ENCODE measurements at regions not wholly inside any gene's neighbourhood (a gene's known extent, or its start where the extent isn't known, plus 50 kb on each side); places are given as distances from the start of the nearest gene placed in this dataset.

- H2AFZ ChIP-seq (ENCODE audit: low read depth, low read length) = no peak overlapping the region
- ChIA-PET CTCF (ENCODE audit: low intra/inter-chr PET ratio) (no interaction called here), POLR2A (no interaction called here)
- no peaks in the 10 kb centered on the region for H3K4me1 ChIP-seq (replicated peaks in 1 of 2; ENCODE audit: control insufficient read depth in 2 of 2, insufficient read depth in 2 of 2, low read length in 2 of 2)
- H3K27me3 ChIP-seq (ENCODE audit: control insufficient read depth in 2 of 2, insufficient read depth in 2 of 2, low read length in 2 of 2) = no peaks in the 10 kb centered on the region; a peak in 1 of 5 replicates
- TF ChIP-seq SMARCA5 (IDR thresholded peaks at IDR 0.05) = no peak
- TF ChIP-seq FOS (IDR thresholded peaks at IDR 0.05; ENCODE audit: extremely low read depth, insufficient read length) = no peak
- TF ChIP-seq IFI16 (CRISPR knock-in tag; IDR thresholded peaks at IDR 0.05) = no peak
- TF ChIP-seq NR3C1 (CRISPR knock-in tag; IDR thresholded peaks at IDR 0.05) = no peak
- no peak for TF ChIP-seq SMAD2 (IDR thresholded peaks at IDR 0.05; ENCODE audit: low read depth, low read length)
- H3K9ac ChIP-seq (ENCODE audit: insufficient read depth in 1 of 2, low read depth in 2 of 2, low read length in 2 of 2) = no peak overlapping the region
- no peaks in the 10 kb centered on the region for H3K36me3 ChIP-seq (ENCODE audit: control insufficient read depth, insufficient read depth, low read length)
- WGBS (ENCODE audit: insufficient coverage, low coverage, missing lambda C conversion rate) = 0% methylated on average over 1 of the region's 1 CpG
- DNase-seq (ENCODE audit: extremely low read depth in 1 of 4, low spot score in 3 of 4) (no peak), FAIRE-seq (no peak), ATAC-seq (no peak)
- H3K9me3 ChIP-seq (replicated peaks; ENCODE audit: control insufficient read depth, insufficient read depth, low read depth, low read length) = no peaks in the 10 kb centered on the region
- no peaks in the 10 kb centered on the region for H3K9me1 ChIP-seq (ENCODE audit: control insufficient read depth, insufficient read depth, low read length)
- in situ Hi-C loops (cut with MboI) = no loop called here
- H3K4me3 ChIP-seq = no peak overlapping the region
- H4K20me1 ChIP-seq (replicated peaks; ENCODE audit: control insufficient read depth, insufficient read depth, low read length) = no peaks in the 10 kb centered on the region
- H3K4me2 ChIP-seq (ENCODE audit: insufficient read depth, low read length) = no peak overlapping the region
- no peaks in the 10 kb centered on the region for H3K79me2 ChIP-seq (ENCODE audit: control insufficient read depth, insufficient read depth, low read length)
- H3K27ac ChIP-seq (ENCODE audit: extremely low read depth, low read depth, low read length) = no peak overlapping the region
- intact Hi-C loops (cut with micrococcal nuclease) = no loop called here
- no TSS peak for BruUV-seq (replicated peaks)
These were observed 124.5 kb downstream of the PTCSC3 start for GRCh38 chr14:36052063-36052462.

DNA sequence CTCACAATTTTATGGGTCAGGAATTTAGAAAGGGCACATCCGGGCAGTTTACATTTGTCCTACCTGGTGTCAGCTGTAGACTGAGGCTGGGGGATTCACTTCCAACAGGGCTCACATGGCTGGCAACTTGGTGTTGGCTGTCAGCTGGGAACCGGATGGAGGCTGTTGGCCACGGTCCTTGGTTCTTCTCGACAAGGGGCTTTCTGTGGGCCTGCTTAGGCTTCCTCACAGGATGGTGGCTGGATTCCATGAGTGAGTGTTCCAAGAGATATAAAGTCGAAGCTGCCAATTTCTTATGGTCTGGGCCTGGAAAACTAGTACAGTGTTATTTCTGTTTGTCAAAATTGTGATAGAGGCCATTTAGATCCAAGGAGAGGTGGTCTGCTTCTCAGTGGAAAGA lies 127.9 kb downstream of the PTCSC3 start:
- Histone ChIP-seq H3K9ac (ENCODE audit: insufficient read depth in 1 of 2, low read depth in 2 of 2, low read length in 2 of 2) (no peak overlapping the region), H3K79me2 (ENCODE audit: control insufficient read depth, insufficient read depth, low read length) (no peaks in the 10 kb centered on the region), H3K9me3 (replicated peaks; ENCODE audit: control insufficient read depth, insufficient read depth, low read depth, low read length) (no peaks in the 10 kb centered on the region), H3K36me3 (ENCODE audit: control insufficient read depth, insufficient read depth, low read length) (no peaks in the 10 kb centered on the region), H3K4me3 (no peak overlapping the region), H3K9me1 (ENCODE audit: control insufficient read depth, insufficient read depth, low read length) (no peaks in the 10 kb centered on the region), H3K27me3 (ENCODE audit: control insufficient read depth in 2 of 2, insufficient read depth in 2 of 2, low read length in 2 of 2) (no peaks in the 10 kb centered on the region), H2AFZ (ENCODE audit: low read depth, low read length) (no peak overlapping the region), H4K20me1 (replicated peaks; ENCODE audit: control insufficient read depth, insufficient read depth, low read length) (no peaks in the 10 kb centered on the region), H3K4me1 (replicated peaks in 1 of 2; ENCODE audit: control insufficient read depth in 2 of 2, insufficient read depth in 2 of 2, low read length in 2 of 2) (no peaks in the 10 kb centered on the region), H3K27ac (ENCODE audit: extremely low read depth, low read depth, low read length) (no peak overlapping the region), H3K4me2 (ENCODE audit: insufficient read depth, low read length) (no peak overlapping the region)
- in situ Hi-C loops (cut with MboI) (no loop called here), intact Hi-C loops (cut with micrococcal nuclease) (no loop called here)
- WGBS (ENCODE audit: insufficient coverage, low coverage, missing lambda C conversion rate) = 0% methylated on average over 4 of the region's 5 CpGs
- DNase-seq (ENCODE audit: extremely low read depth in 1 of 4, low spot score in 3 of 4) (no peak), FAIRE-seq (no peak), ATAC-seq (no peak)
- CTCF ChIA-PET (ENCODE audit: low intra/inter-chr PET ratio) = no interaction called here
- TF ChIP-seq ZNF12 (CRISPR knock-in tag; IDR thresholded peaks at IDR 0.05) (no peak), NCOA1 (IDR thresholded peaks at IDR 0.05; ENCODE audit: low read depth) (no peak), ELK3 (CRISPR knock-in tag; IDR thresholded peaks at IDR 0.05) (no peak), ZNF324 (CRISPR knock-in tag; IDR thresholded peaks at IDR 0.05) (no peak)
- no TSS peak for BruUV-seq (replicated peaks)
- POLR2A ChIA-PET = no interaction called here

All from K562 (cell line).